CD4-positive, alpha-beta memory T cell (primary cell): ENCODE measurements at regions not wholly inside any gene's neighbourhood (a gene's known extent, or its start where the extent isn't known, plus 50 kb on each side); places are given as distances from the start of the nearest gene placed in this dataset.
"Not testable (repeated sequence)": the region's sequence is repeated elsewhere in the genome, so short reads cannot be mapped to it uniquely, and the experiment has no call there.

Experiments used
- CTCF ChIA-PET: fragments of 350-600 bp; sonication (Branson Sonifier 250); formaldehyde crosslinking; loops from one replicate; lab custom pipeline; 2021; ENCODE audit warnings: inconsistent platforms; ENCODE audit not compliant: partially characterized antibody; lab: Charles Lee
- POLR2A ChIA-PET: fragments of 350-600 bp; sonication (Branson Sonifier 250); formaldehyde crosslinking; loops from one replicate; lab custom pipeline; 2021; ENCODE audit not compliant: partially characterized antibody; lab: Charles Lee
- DNase-seq, 5 donors: peaks; one replicate each; pipeline versions ENCODE4 v3.0.0 to v3.0.0-alpha.2; 2020 to 2022; ENCODE audit warnings: mixed read lengths in 1 of 5
- H3K27ac ChIP-seq: one replicate; pipeline ENCODE4 v1.7.0; 2013; ENCODE audit warnings: low read depth, low read length
- H3K27me3 ChIP-seq: 2 replicates; pipeline ENCODE4 v1.7.0; 2013; ENCODE audit warnings: mild to moderate bottlenecking, low read length, moderate library complexity; ENCODE audit not compliant: insufficient read depth
- H3K36me3 ChIP-seq: 2 replicates; pipeline ENCODE4 v1.7.0; 2013; ENCODE audit warnings: mild to moderate bottlenecking, low read length, moderate library complexity; ENCODE audit not compliant: insufficient read depth
- H3K4me1 ChIP-seq: 2 replicates; pipeline ENCODE4 v1.7.0; 2013; ENCODE audit warnings: mild to moderate bottlenecking, low read length, moderate library complexity; ENCODE audit not compliant: insufficient read depth
- H3K4me3 ChIP-seq, 2 donors: one replicate each; pipeline ENCODE4 v1.7.0; 2013; ENCODE audit warnings: low read length in 2 of 2, mild to moderate bottlenecking in 1 of 2
- H3K9me3 ChIP-seq, 2 donors: one replicate each; pipeline ENCODE4 v1.7.0; 2013; ENCODE audit warnings: low read length in 2 of 2, control low read depth in 1 of 2; ENCODE audit not compliant: control insufficient read depth in 1 of 2
- H3K27ac Mint-ChIP-seq, 7 donors: one replicate each; pipeline ENCODE4 v1.8.0; 2020 to 2021; ENCODE audit warnings: mixed read lengths in 7 of 7, mild to moderate bottlenecking in 6 of 7, inconsistent platforms in 3 of 7, moderate library complexity in 3 of 7
- H3K27me3 Mint-ChIP-seq, 2 donors: one replicate each; pipeline ENCODE4 v1.8.0; 2020 to 2021; ENCODE audit warnings: mixed read lengths in 2 of 2
- H3K36me3 Mint-ChIP-seq, 2 donors: one replicate each; pipeline ENCODE4 v1.8.0; 2020 to 2021; ENCODE audit warnings: mixed read lengths in 2 of 2, inconsistent platforms in 1 of 2, mild to moderate bottlenecking in 1 of 2
- H3K4me1 Mint-ChIP-seq, 4 donors: one replicate each; pipeline ENCODE4 v1.8.0; 2020 to 2021; ENCODE audit warnings: mixed read lengths in 4 of 4, mild to moderate bottlenecking in 1 of 4
- H3K4me3 Mint-ChIP-seq, 8 donors: one replicate each; pipeline ENCODE4 v1.8.0; 2020 to 2021; ENCODE audit warnings: mixed read lengths in 8 of 8, mild to moderate bottlenecking in 7 of 8, moderate library complexity in 6 of 8, inconsistent platforms in 3 of 8
- H3K9me3 Mint-ChIP-seq, 8 donors: one replicate each; pipeline ENCODE4 v1.8.0; 2020 to 2021; ENCODE audit warnings: mixed read lengths in 8 of 8, mild to moderate bottlenecking in 5 of 8, inconsistent platforms in 3 of 8, moderate library complexity in 1 of 8
- intact Hi-C: fragments of 100-400 bp; cut with micrococcal nuclease; formaldehyde crosslinking; loops from one replicate; pipeline ENCODE4 v1.15.1; 2023

DNA sequence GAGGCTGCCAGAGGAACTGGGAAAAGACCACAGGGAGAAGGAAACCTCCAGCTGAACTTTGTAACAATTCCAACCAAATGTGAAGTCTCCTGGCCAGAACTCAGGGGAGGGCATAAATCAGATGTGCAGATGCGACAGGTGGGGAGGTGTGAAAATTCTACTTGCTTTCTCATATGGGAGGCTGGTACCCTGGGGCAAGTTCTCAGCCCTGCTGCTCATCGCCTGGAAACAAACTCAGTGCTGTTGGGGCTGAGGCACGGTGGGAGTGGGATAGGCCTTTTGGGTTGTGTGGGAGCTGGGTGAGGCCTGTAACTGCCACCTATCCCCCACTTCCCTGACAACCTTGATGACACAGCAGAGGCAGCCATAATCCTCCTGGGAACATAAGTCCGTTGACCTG lies 179.6 kb downstream of the ASB1 start:
- H3K4me3 Mint-ChIP-seq = no peak overlapping the region
- Histone ChIP-seq H3K36me3 (no peaks in the 10 kb centered on the region), H3K27ac (no peak overlapping the region)

GRCh38 chr2:238613610-238614009 lies 186.9 kb downstream of the ASB1 start:
- intact Hi-C loops = no loop called here
- Mint-ChIP-seq H3K9me3 (peaks cover 0 to 19% (median 10%) of the 10 kb centered on the region in 8 donors), H3K36me3 (no peaks in the 10 kb centered on the region), H3K4me1 (no peaks in the 10 kb centered on the region), H3K27ac (no peak overlapping the region), H3K4me3 (no peak overlapping the region), H3K27me3 (peaks cover 4 to 13% of the 10 kb centered on the region in 2 donors)
- Histone ChIP-seq H3K36me3 (no peaks in the 10 kb centered on the region), H3K4me1 (no peaks in the 10 kb centered on the region), H3K27ac (no peak overlapping the region), H3K4me3 (no peak overlapping the region), H3K9me3 (no peaks in the 10 kb centered on the region), H3K27me3 (no peaks in the 10 kb centered on the region)
- no peak for DNase-seq
- CTCF ChIA-PET = no interaction called here
- POLR2A ChIA-PET = no interaction called here

More for the DNA sequence above, 179.6 kb downstream of the ASB1 start:
- intact Hi-C loops = no loop called here
- no peaks in the 10 kb centered on the region for H3K36me3 Mint-ChIP-seq
- no peak overlapping the region for H3K4me3 ChIP-seq
- ChIA-PET CTCF (no interaction called here), POLR2A (no interaction called here)
- no peaks in the 10 kb centered on the region for H3K27me3 ChIP-seq
- H3K4me1 ChIP-seq = no peaks in the 10 kb centered on the region
- H3K4me1 Mint-ChIP-seq = no peaks in the 10 kb centered on the region
- H3K9me3 Mint-ChIP-seq = peaks cover 7 to 45% (median 35%) of the 10 kb centered on the region in 8 donors
- DNase-seq = no peak
- H3K27ac Mint-ChIP-seq = no peak overlapping the region
- H3K9me3 ChIP-seq = no peaks in the 10 kb centered on the region
- H3K27me3 Mint-ChIP-seq = peaks cover 16 to 22% of the 10 kb centered on the region in 2 donors

DNA sequence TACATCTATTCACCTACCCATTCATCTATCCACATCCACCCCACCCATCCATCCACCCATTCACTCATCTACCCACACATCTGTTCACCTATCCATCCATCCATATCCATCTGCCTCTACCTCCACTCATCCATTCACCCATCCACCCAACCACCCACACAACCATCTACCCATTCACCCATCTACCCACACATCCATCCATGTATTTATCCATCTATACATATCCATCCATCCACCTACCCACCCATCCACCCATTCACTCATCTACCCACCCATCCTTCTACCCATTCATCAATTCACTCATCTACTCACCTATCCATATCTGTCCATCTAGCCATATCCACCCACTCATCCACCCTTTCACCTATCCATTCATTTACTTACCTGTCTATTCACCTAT lies 187.6 kb downstream of the ASB1 start:
- Mint-ChIP-seq H3K4me3 (no peak overlapping the region), H3K27ac (no peak overlapping the region), H3K27me3 (peaks cover 4 to 11% of the 10 kb centered on the region in 2 donors), H3K9me3 (peaks cover 0 to 15% (median 6%) of the 10 kb centered on the region in 8 donors), H3K4me1 (no peaks in the 10 kb centered on the region), H3K36me3 (no peaks in the 10 kb centered on the region)
- no peaks in the 10 kb centered on the region for H3K4me1 ChIP-seq
- POLR2A ChIA-PET = no interaction called here
- no peak overlapping the region for H3K4me3 ChIP-seq
- no peaks in the 10 kb centered on the region for H3K36me3 ChIP-seq
- H3K27ac ChIP-seq = no peak overlapping the region
- H3K27me3 ChIP-seq = no peaks in the 10 kb centered on the region
- DNase-seq = no peak
- CTCF ChIA-PET = no interaction called here
- H3K9me3 ChIP-seq = no peaks in the 10 kb centered on the region
- intact Hi-C loops = no loop called here

GRCh38 chr2:238615187-238615586 lies 188.5 kb downstream of the ASB1 start:
- H3K36me3 ChIP-seq = no peaks in the 10 kb centered on the region
- H3K9me3 ChIP-seq = no peaks in the 10 kb centered on the region
- peaks cover 6 to 14% of the 10 kb centered on the region in 2 donors for H3K27me3 Mint-ChIP-seq
- H3K36me3 Mint-ChIP-seq = no peaks in the 10 kb centered on the region
- H3K27me3 ChIP-seq = no peaks in the 10 kb centered on the region
- H3K4me3 Mint-ChIP-seq = no peak overlapping the region
- DNase-seq = no peak
- POLR2A ChIA-PET = no interaction called here
- CTCF ChIA-PET = no interaction called here
- no peaks in the 10 kb centered on the region for H3K4me1 ChIP-seq
- intact Hi-C loops = no loop called here
- no peak overlapping the region for H3K4me3 ChIP-seq
- H3K27ac Mint-ChIP-seq = no peak overlapping the region
- H3K27ac ChIP-seq = no peak overlapping the region
- H3K4me1 Mint-ChIP-seq = no peaks in the 10 kb centered on the region
- H3K9me3 Mint-ChIP-seq = peaks cover 0 to 10% (median 4%) of the 10 kb centered on the region in 8 donors

GRCh38 chr2:238616681-238617080 lies 190.0 kb downstream of the ASB1 start:
- Mint-ChIP-seq H3K4me3 (no peak overlapping the region), H3K4me1 (no peaks in the 10 kb centered on the region), H3K27ac (no peak overlapping the region), H3K27me3 (peaks cover 12 to 16% of the 10 kb centered on the region in 2 donors), H3K36me3 (no peaks in the 10 kb centered on the region), H3K9me3 (peaks cover 0 to 3% (median 0%) of the 10 kb centered on the region in 8 donors)
- no peak overlapping the region for H3K4me3 ChIP-seq
- H3K27ac ChIP-seq = no peak overlapping the region
- ChIA-PET POLR2A (no interaction called here), CTCF (no interaction called here)
- no peaks in the 10 kb centered on the region for H3K9me3 ChIP-seq
- no peaks in the 10 kb centered on the region for H3K36me3 ChIP-seq
- no peaks in the 10 kb centered on the region for H3K4me1 ChIP-seq
- H3K27me3 ChIP-seq = no peaks in the 10 kb centered on the region
- no peak for DNase-seq
- intact Hi-C loops = no loop called here

- POLR2A ChIA-PET, H3K4me1 ChIP-seq, H3K36me3 Mint-ChIP-seq, DNase-seq, H3K36me3 ChIP-seq, H3K4me1 Mint-ChIP-seq, H3K27ac ChIP-seq, intact Hi-C loops, H3K9me3 ChIP-seq, H3K4me3 ChIP-seq, H3K27ac Mint-ChIP-seq, H3K4me3 Mint-ChIP-seq, H3K9me3 Mint-ChIP-seq, H3K27me3 ChIP-seq: not testable (repeated sequence)
- H3K27me3 Mint-ChIP-seq = peaks cover 21 to 23% of the 10 kb centered on the region in 2 donors
- CTCF ChIA-PET = interaction anchor here (0.7 kb wide), 1 partner anchor 433 kb away, joined by 3 read pairs; no protein-coding TSS in a partner anchor
These were observed 192.0 kb downstream of the ASB1 start for GRCh38 chr2:238618494-238619283.

DNA sequence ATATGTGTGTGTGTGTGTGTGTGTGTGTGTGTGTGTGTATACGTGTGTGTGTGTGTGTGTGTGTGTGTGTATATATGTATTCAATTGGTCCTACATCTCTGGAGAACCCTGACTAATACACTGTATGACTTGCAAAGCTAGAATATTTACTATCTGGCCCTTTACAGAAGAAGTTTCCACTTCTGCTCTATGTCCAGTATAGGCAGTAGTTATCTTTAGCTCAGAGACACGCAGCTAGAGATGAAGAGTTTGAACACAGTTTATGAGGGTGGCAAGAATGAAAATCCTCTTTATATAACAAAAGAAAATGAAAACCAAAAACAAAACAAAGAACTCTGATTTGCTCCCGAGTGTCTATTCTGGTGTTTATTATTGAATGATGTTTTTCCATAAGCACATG lies 201.2 kb downstream of the ASB1 start:
- ChIA-PET CTCF (no interaction called here), POLR2A (no interaction called here)
- Histone ChIP-seq H3K4me3 (no peak overlapping the region), H3K4me1 (no peaks in the 10 kb centered on the region), H3K36me3 (no peaks in the 10 kb centered on the region), H3K27me3 (no peaks in the 10 kb centered on the region), H3K27ac (no peak overlapping the region), H3K9me3 (no peaks in the 10 kb centered on the region)
- H3K27ac Mint-ChIP-seq = no peak overlapping the region
- H3K4me1 Mint-ChIP-seq = no peaks in the 10 kb centered on the region
- H3K4me3 Mint-ChIP-seq = no peak overlapping the region
- peaks cover 3 to 12% of the 10 kb centered on the region in 2 donors for H3K27me3 Mint-ChIP-seq
- intact Hi-C loops = no loop called here
- DNase-seq = no peak
- peaks cover 0 to 4% (median 0%) of the 10 kb centered on the region in 8 donors for H3K9me3 Mint-ChIP-seq
- H3K36me3 Mint-ChIP-seq = no peaks in the 10 kb centered on the region
